IMR-90 (cell line): ENCODE measurements at regions not wholly inside any gene's neighbourhood (a gene's known extent, or its start where the extent isn't known, plus 50 kb on each side); places are given as distances from the start of the nearest gene placed in this dataset.

ENCODE experiments used
- ATAC-seq: fragments of 200-7000 bp; cut with Tn5 transposase; 2 replicates; pipeline ENCODE4 v1.9.1; 2020; ENCODE audit warnings: low read depth, mild to moderate bottlenecking, moderate library complexity
- BruUV-seq: library from RNA; stranded (reverse); fragments of 400-500 nt; replicated peaks from 2 replicates; lab custom pipeline; 2021; lab: Mats Ljungman, UMichigan
- CTCF ChIA-PET: fragments of 300-600 bp; formaldehyde crosslinking; extraction: SDS; loops from one replicate; lab custom pipeline; 2021; ENCODE audit warnings: antibody characterized with exemption; lab: Yijun Ruan, JAX
- POLR2A ChIA-PET: fragments of 300-600 bp; sonication (Branson Sonifier 250); formaldehyde crosslinking; loops from one replicate; lab custom pipeline; 2022; ENCODE audit warnings: antibody characterized with exemption; ENCODE audit not compliant: unreplicated experiment; lab: Charles Lee
- DNase-seq: peaks from one replicate; pipeline ENCODE4 v3.0.0; 2013
- H2AFZ ChIP-seq: replicated peaks from 2 replicates; pipeline ENCODE3; 2013; ENCODE audit warnings: low read length, mild to moderate bottlenecking; ENCODE audit not compliant: poor library complexity
- H2AK5ac ChIP-seq: 2 replicates; pipeline ENCODE4 v1.6.1; 2013; ENCODE audit warnings: low read depth, low read length, inconsistent platforms
- H2AK9ac ChIP-seq: replicated peaks from 2 replicates; pipeline ENCODE3; 2013; ENCODE audit warnings: mild to moderate bottlenecking, low read depth, low read length, moderate library complexity; ENCODE audit not compliant: poor library complexity
- H2BK120ac ChIP-seq: 2 replicates; pipeline ENCODE4 v1.6.1; 2013; ENCODE audit warnings: low read depth, low read length, inconsistent platforms
- H2BK15ac ChIP-seq: 3 replicates; pipeline ENCODE4 v1.6.1; 2013; ENCODE audit warnings: low read depth, low read length, inconsistent platforms
- H2BK20ac ChIP-seq: 2 replicates; pipeline ENCODE4 v1.6.1; 2013; ENCODE audit warnings: low read depth, mild to moderate bottlenecking, inconsistent platforms, low read length, moderate library complexity
- H2BK5ac ChIP-seq: 2 replicates; pipeline ENCODE4 v1.6.1; 2013; ENCODE audit warnings: mild to moderate bottlenecking, low read depth, low read length, inconsistent platforms; ENCODE audit not compliant: poor library complexity, severe bottlenecking
- H3K14ac ChIP-seq: replicated peaks from 2 replicates; pipeline ENCODE4 v1.6.1; 2013; ENCODE audit warnings: low read depth, low read length, inconsistent platforms
- H3K18ac ChIP-seq: 2 replicates; pipeline ENCODE4 v1.6.1; 2013; ENCODE audit warnings: low read depth, low read length, control low read depth
- H3K23ac ChIP-seq: 2 replicates; pipeline ENCODE4 v1.6.1; 2013; ENCODE audit warnings: low read depth, low read length, inconsistent platforms
- H3K27ac ChIP-seq: 2 replicates; pipeline ENCODE4 v1.5.1; 2013; ENCODE audit warnings: mild to moderate bottlenecking, control low read depth, low read length; ENCODE audit not compliant: insufficient read depth
- H3K27me3 ChIP-seq: 2 replicates; pipeline ENCODE4 v1.6.1; 2013; ENCODE audit warnings: low read length; ENCODE audit not compliant: control insufficient read depth, insufficient read depth
- H3K36me3 ChIP-seq: 2 replicates; pipeline ENCODE4 v1.6.1; 2013; ENCODE audit warnings: low read length, mixed read lengths; ENCODE audit not compliant: control insufficient read depth, insufficient read depth
- H3K4ac ChIP-seq: 2 replicates; pipeline ENCODE4 v1.6.1; 2013; ENCODE audit warnings: low read depth, low read length, inconsistent platforms
- H3K4me1 ChIP-seq: 2 replicates; pipeline ENCODE4 v1.6.1; 2013; ENCODE audit warnings: low read length, mixed read lengths; ENCODE audit not compliant: control insufficient read depth, insufficient read depth
- H3K4me2 ChIP-seq: 2 replicates; pipeline ENCODE4 v1.6.1; 2013; ENCODE audit warnings: low read depth, mild to moderate bottlenecking, control low read depth, low read length, moderate library complexity
- H3K4me3 ChIP-seq: 2 replicates; pipeline ENCODE4 v1.5.1; 2013; ENCODE audit warnings: low read depth, mild to moderate bottlenecking, control low read depth, low read length, moderate library complexity; ENCODE audit not compliant: insufficient read depth
- H3K56ac ChIP-seq: 2 replicates; pipeline ENCODE4 v1.6.1; 2013; ENCODE audit warnings: low read length, inconsistent platforms; ENCODE audit not compliant: insufficient read depth; ENCODE audit errors: extremely low read depth
- H3K79me1 ChIP-seq, 2 experiments: 2 replicates each; pipeline ENCODE4 v1.6.1; 2013; ENCODE audit warnings: low read length in 2 of 2, inconsistent platforms in 1 of 2, low read depth in 1 of 2
- H3K9ac ChIP-seq: 2 replicates; pipeline ENCODE4 v1.6.1; 2013; ENCODE audit warnings: low read depth, low read length, control low read depth
- H3K9me1 ChIP-seq: 2 replicates; pipeline ENCODE4 v1.6.1; 2013; ENCODE audit warnings: low read length, inconsistent platforms; ENCODE audit not compliant: insufficient read depth
- H3K9me3 ChIP-seq: 2 replicates; pipeline ENCODE4 v1.6.1; 2013; ENCODE audit warnings: low read length; ENCODE audit not compliant: control insufficient read depth, insufficient read depth
- H4K20me1 ChIP-seq: 2 replicates; pipeline ENCODE4 v1.6.1; 2013; ENCODE audit warnings: low read length, inconsistent platforms; ENCODE audit not compliant: insufficient read depth
- H4K5ac ChIP-seq: 2 replicates; pipeline ENCODE4 v1.6.1; 2013; ENCODE audit warnings: mild to moderate bottlenecking, low read depth, low read length, control low read depth
- H4K8ac ChIP-seq, 2 experiments: 2 replicates each; pipeline ENCODE4 v1.6.1; 2013; ENCODE audit warnings: low read depth in 2 of 2, low read length in 2 of 2, control low read depth in 1 of 2, inconsistent platforms in 1 of 2
- H4K91ac ChIP-seq: 2 replicates; pipeline ENCODE4 v1.6.1; 2013; ENCODE audit warnings: low read depth, low read length, inconsistent platforms; ENCODE audit not compliant: insufficient read depth
- BHLHE40 ChIP-seq: fragments of 150-350 bp; IDR thresholded peaks from 2 replicates; pipeline ENCODE4 v1.6.1; 2016; ENCODE audit warnings: mild to moderate bottlenecking, low read depth, low read length
- CEBPB ChIP-seq: IDR thresholded peaks from 2 replicates; pipeline ENCODE4 v1.6.1; 2012; ENCODE audit warnings: low read depth, low read length, improper control_type of control experiment
- ELK1 ChIP-seq: fragments of 150-350 bp; IDR thresholded peaks from 2 replicates; pipeline ENCODE4 v1.6.1; 2016; ENCODE audit warnings: low read depth, mild to moderate bottlenecking, low read length, moderate library complexity, borderline replicate concordance
- MAFK ChIP-seq: IDR thresholded peaks from 2 replicates; pipeline ENCODE4 v1.6.1; 2012; ENCODE audit warnings: low read depth, low read length, improper control_type of control experiment
- MAZ ChIP-seq: IDR thresholded peaks from 2 replicates; pipeline ENCODE4 v1.6.1; 2012; ENCODE audit warnings: low read depth, mild to moderate bottlenecking, low read length, improper control_type of control experiment, moderate library complexity, borderline replicate concordance
- MXI1 ChIP-seq: IDR thresholded peaks from 2 replicates; pipeline ENCODE4 v1.6.1; 2012; ENCODE audit warnings: low read depth, mild to moderate bottlenecking, low read length, moderate library complexity, borderline replicate concordance
- NFE2L2 ChIP-seq: fragments of 150-350 bp; IDR thresholded peaks from 2 replicates; pipeline ENCODE4 v1.6.1; 2016; ENCODE audit warnings: low read depth, mild to moderate bottlenecking, low read length
- POLR2A ChIP-seq: IDR thresholded peaks from 2 replicates; pipeline ENCODE4 v1.6.1; 2012; ENCODE audit warnings: mild to moderate bottlenecking, low read depth, low read length
- RAD21 ChIP-seq: IDR thresholded peaks from 2 replicates; pipeline ENCODE4 v1.6.1; 2012; ENCODE audit warnings: low read length, improper control_type of control experiment
- SMC3 ChIP-seq: fragments of 150-350 bp; IDR thresholded peaks from 2 replicates; pipeline ENCODE4 v1.6.1; 2016; ENCODE audit warnings: low read depth, mild to moderate bottlenecking, antibody characterized with exemption, low read length, moderate library complexity
- USF2 ChIP-seq: fragments of 150-350 bp; IDR thresholded peaks from 2 replicates; pipeline ENCODE4 v1.6.1; 2017; ENCODE audit warnings: mild to moderate bottlenecking, antibody characterized with exemption, low read length, low read depth
- WGBS, 2 experiments: methylation state at CpG; one replicate each; pipeline versions ENCODE4 v1.1.5 to v1.1.7; 2013; ENCODE audit warnings: missing lambda C conversion rate in 2 of 2; ENCODE audit not compliant: insufficient read length in 1 of 2; ENCODE audit errors: extremely low coverage in 2 of 2; 5-methylcytosine and 5-hydroxymethylcytosine counted together
- dilution Hi-C: fragments of 300-500 bp; cut with HindIII; formaldehyde crosslinking; loops from one replicate; pipeline ENCODE4 v1.14.3; 2018; ENCODE audit warnings: low sequenced_read_pairs; ENCODE audit not compliant: unreplicated experiment
- in situ Hi-C: fragments of 300-500 bp; cut with MboI; formaldehyde crosslinking; loops from 3 replicates; pipeline ENCODE4 v1.14.3; 2019; ENCODE audit warnings: low sequenced_read_pairs, inconsistent platforms, mixed read lengths
- intact Hi-C: fragments of 100-400 bp; cut with micrococcal nuclease; formaldehyde crosslinking; loops from 2 replicates; pipeline ENCODE4 v1.10.0; 2022

- CTCF ChIA-PET: no interaction called here
Measured at GRCh38 chr2:215780313-215780712, 233.0 kb downstream of the MREG start.

More at GRCh38 chr2:215780313-215780712, 233.0 kb downstream of the MREG start:
- no peak overlapping the region for H3K18ac ChIP-seq
- no peak overlapping the region for H3K4me3 ChIP-seq
- H4K20me1 ChIP-seq: no peaks in the 10 kb centered on the region
- H3K14ac ChIP-seq: no peak overlapping the region
- no peak overlapping the region for H2BK5ac ChIP-seq
- no peak overlapping the region for H2BK120ac ChIP-seq
- WGBS, 2 experiments: 76% methylated on average over 5 of the region's 5 CpGs; no CpG with 5 or more reads in 1 of the 2 experiments
- TF ChIP-seq CEBPB: no peak
- TF ChIP-seq POLR2A: no peak
- no peak for TF ChIP-seq SMC3
- no peak for TF ChIP-seq ELK1
- TF ChIP-seq MAFK: no peak
- no peak for TF ChIP-seq USF2
- no peak for TF ChIP-seq NFE2L2
- no peak for TF ChIP-seq RAD21
- no peak for TF ChIP-seq BHLHE40
- no peak for TF ChIP-seq MXI1
- no peak for TF ChIP-seq MAZ
- H2AFZ ChIP-seq: no peak overlapping the region
- no peak overlapping the region for H4K5ac ChIP-seq
- no peaks in the 10 kb centered on the region for H3K36me3 ChIP-seq
- H3K9ac ChIP-seq: no peak overlapping the region
- no peak overlapping the region for H3K4me2 ChIP-seq
- H2BK15ac ChIP-seq: no peak overlapping the region
- no peak for ATAC-seq
- BruUV-seq: no TSS peak
- no peak for DNase-seq
- H3K23ac ChIP-seq: no peak overlapping the region
- no peaks in the 10 kb centered on the region for H3K27me3 ChIP-seq
- H3K9me1 ChIP-seq: 0 out of 2 replicates have a peak, but pooled peaks cover 2% of the 10 kb centered on the region
- H3K4ac ChIP-seq: no peak overlapping the region
- H2BK20ac ChIP-seq: no peak overlapping the region
- no peak overlapping the region for H2AK5ac ChIP-seq
- intact Hi-C loops: loop anchor here (5.0 kb wide), 1 partner anchor 343 kb away; the partner anchor contains the start of gene FN1
- H4K91ac ChIP-seq: no peak overlapping the region
- dilution Hi-C loops: no loop called here
- in situ Hi-C loops: no loop called here
- peaks cover 4% of the 10 kb centered on the region for H3K4me1 ChIP-seq
- H4K8ac ChIP-seq: no peak overlapping the region
- H3K9me3 ChIP-seq: no peaks in the 10 kb centered on the region; the same call in 1 of the 2 replicates
- H3K79me1 ChIP-seq: no peaks in the 10 kb centered on the region
- no peak overlapping the region for H3K56ac ChIP-seq
- H2AK9ac ChIP-seq: no peak overlapping the region
- no peak overlapping the region for H3K27ac ChIP-seq
- POLR2A ChIA-PET: no interaction called here
